K562 (cell line): ENCODE measurements at regions not wholly inside any gene's neighbourhood (a gene's known extent, or its start where the extent isn't known, plus 50 kb on each side); places are given as distances from the start of the nearest gene placed in this dataset.
"Not testable (repeated sequence)": the region's sequence is repeated elsewhere in the genome, so short reads cannot be mapped to it uniquely, and the experiment has no call there.

ENCODE experiments used
- EZH2 ChIP-seq: IDR thresholded peaks from 2 replicates; pipeline ENCODE4 v1.6.1; 2012; ENCODE audit warnings: low read depth, mild to moderate bottlenecking, inconsistent platforms, low read length, borderline replicate concordance
- MAZ ChIP-seq, 2 experiments: fragments of 450-650 bp in 1 of 2; sonication (generic) in 1 of 2; formaldehyde crosslinking; IDR thresholded peaks in 1 of 2; conservative IDR thresholded peaks in 1 of 2; 2 replicates each; pipeline versions ENCODE4 v1.4.0 to v1.5.0; 2020; ENCODE audit warnings: mild to moderate bottlenecking in 1 of 2, missing genetic modification reagents in 1 of 2
- SREBF2 ChIP-seq: sonication (generic); formaldehyde crosslinking; IDR thresholded peaks from 2 replicates; pipeline ENCODE4 v1.4.0; 2020; ENCODE audit warnings: mild to moderate bottlenecking, missing genetic modification reagents
- ZSCAN29 ChIP-seq: fragments of 450-650 bp; IDR thresholded peaks from 2 replicates; pipeline ENCODE4 v1.6.1; 2017

DNA sequence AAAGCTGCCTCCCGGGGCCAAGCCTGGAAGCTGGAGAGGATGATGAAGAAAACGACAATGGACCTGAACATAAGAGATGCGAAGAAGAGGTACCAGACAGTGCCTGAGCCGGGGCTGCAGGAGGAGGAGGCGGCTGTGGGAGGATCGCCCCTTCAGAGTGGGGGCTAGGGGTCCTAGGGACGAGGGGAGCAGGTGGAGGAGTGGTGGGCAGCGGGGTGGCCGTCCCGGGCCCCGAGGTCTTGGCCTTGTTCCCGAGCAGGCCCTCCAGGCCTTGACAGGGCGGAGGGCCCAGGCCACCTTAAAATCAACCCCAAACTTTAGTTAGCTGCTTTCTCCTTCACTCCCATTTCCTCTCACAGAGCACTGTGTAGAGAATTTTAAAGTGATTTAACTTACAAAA lies 442.8 kb downstream of the POTEH start:
- TF ChIP-seq SREBF2; ZSCAN29; MAZ (CRISPR knock-in tag; conservative IDR thresholded peaks at IDR 0.05 in 1 of 2, IDR thresholded peaks at IDR 0.05 in 1 of 2); EZH2: not testable (repeated sequence)
